OCI-M1 (cell line): ENCODE measurements at regions not wholly inside any gene's neighbourhood (a gene's known extent, or its start where the extent isn't known, plus 50 kb on each side); places are given as distances from the start of the nearest gene placed in this dataset.
A peak's percentile ranks its signal among the peaks of the same experiment; 100 is the strongest.

Experiments used
- DNase-seq: peaks from one replicate; lab custom pipeline; 2025; lab: John Stamatoyannopoulos, UW

- no peak for DNase-seq
Measured at GRCh38 chr5:56346741-56347535, 113.8 kb upstream of the ANKRD55 start.

GRCh38 chr5:56346044-56346710, 113.0 kb upstream of the ANKRD55 start:
- no peak for DNase-seq

DNA sequence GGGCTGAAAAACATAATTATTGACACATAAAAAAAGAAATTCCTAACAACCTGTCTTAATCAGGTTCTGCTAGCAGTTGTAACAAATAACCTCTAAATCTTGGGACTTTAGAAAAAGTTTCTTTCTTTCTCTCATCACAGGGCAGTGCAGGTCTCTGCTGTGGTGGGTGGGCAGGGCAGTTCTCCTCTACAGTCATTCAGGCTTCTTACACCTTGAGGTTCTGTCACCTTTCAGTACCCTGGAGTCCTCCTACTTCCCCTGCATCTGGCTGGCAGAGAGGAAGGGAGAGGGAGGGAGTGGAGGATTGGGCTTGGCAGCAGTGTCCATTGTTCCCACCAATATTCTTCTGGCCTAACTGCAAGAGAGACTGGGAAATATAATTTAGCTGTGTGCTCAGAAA, 112.2 kb upstream of the ANKRD55 start:
- no peak for DNase-seq

DNA sequence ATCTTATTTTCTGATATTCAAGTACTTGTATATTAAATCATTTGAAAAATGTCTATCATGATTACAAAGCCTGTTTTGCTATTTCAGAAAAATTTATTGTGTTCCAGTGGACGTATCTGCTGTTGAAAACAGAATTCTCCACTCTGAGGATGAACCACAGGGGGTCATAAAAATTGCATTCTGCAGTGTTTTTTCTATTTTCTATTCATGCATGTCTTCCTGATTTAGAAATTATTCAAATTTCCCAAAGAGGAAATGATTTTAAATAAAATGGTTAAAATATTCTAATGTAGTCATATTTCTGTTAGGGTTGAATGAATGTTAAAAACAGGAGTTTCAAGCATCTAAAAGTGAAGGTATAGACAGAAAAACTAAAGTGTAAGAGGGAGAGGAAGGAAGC, 111.5 kb upstream of the ANKRD55 start:
- DNase-seq = no peak

DNA sequence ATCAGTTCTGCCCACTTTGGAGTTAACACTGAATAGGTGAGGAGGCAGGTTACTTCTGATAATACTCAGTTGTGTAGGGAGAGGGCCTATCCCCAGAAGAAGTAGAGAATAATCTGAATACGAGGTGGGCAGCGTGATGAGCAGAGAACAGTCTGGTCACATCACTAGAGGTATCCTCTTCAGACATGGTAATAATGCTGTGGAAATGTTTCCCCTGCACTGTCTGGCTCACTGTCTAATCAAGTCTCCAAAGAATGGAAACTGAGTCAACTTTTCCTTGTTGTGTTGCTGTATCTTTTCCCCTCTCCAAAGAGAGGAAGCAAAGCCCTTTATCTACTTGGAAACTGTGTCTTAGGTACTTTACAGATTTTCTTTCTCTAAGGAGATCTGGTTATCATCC, 110.9 kb upstream of the ANKRD55 start:
- DNase-seq = no peak

- no peak for DNase-seq
Measured at GRCh38 chr5:56342616-56343015, 109.5 kb upstream of the ANKRD55 start.

DNA sequence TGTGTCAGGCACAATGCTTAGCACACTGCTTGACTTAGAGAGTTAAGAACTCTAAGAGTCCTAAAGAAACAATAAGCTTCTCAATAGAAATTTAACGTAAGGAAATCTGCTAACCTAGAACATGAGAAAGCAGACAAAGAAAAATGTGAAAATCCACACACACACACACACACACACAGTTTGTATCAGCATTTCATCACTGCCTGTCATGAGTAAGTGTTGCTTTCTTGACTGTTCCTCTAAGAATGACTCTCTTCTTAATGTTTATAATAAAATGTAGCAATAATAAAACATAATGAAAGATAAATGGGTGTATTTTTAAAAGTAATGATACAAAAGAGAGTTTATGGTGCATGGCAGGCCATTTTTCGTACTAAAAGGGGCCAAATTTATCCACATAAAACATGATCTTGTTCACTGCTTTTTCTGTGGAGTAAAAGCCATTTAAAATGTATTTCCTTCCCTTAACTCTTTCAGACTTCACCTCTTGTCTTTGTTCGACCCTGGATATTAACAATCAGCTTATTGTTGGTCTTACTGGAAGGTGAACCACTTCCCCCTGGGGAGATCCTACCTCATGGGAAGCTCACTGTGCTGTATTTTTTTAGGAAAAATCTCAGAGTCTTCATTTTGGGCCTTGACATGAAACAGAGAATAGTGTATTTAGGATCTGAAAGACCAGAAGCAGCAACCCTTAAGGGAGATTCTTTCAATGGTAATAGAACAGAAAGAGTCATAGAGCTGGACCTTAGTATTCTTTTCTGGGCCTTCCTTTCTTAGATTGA, 107.3 kb upstream of the ANKRD55 start:
- DNase-seq = no peak

GRCh38 chr5:56339732-56340131, 106.6 kb upstream of the ANKRD55 start:
- DNase-seq = no peak

GRCh38 chr5:56337715-56338319, 104.7 kb upstream of the ANKRD55 start:
- DNase-seq = no peak

DNA sequence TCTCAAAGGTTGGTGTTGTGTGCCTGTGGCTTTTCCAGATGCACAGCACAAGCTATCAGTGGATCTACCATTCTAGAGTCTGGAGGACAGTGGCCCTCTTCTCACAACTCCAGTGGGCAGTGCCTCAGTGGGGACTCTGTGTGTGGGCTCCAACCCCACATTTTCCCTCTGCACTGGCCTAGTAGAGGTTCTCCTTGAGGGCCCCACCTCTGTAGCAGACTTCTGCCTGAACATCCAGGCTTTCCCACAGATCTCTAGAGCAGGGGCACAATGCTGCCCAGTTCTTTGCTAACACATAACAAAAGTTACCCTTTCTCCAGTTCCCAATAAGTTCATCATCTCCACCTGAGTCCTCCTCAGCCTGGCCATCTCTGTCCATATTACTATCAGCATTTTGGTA, 102.1 kb upstream of the ANKRD55 start:
- DNase-seq = peak; percentile 6

DNA sequence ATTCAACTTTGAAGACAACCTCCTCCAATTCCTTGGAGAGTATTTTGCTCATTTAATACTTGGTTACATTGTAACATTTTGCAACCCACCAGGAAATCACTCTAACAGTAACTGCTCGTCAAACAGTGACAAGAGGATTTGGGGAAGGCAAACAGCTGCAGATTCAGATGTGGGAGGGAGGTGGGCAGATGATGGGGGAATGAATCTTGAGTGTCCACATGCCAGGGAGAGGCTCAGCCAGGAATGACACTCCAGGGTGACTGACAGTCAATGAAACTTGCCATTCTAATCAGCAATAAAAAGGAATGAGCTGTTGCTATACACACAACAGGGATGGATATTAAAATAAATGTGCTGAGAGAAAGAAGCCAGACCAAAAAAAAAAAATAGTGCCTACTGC, 97.7 kb upstream of the ANKRD55 start:
- DNase-seq = no peak

DNA sequence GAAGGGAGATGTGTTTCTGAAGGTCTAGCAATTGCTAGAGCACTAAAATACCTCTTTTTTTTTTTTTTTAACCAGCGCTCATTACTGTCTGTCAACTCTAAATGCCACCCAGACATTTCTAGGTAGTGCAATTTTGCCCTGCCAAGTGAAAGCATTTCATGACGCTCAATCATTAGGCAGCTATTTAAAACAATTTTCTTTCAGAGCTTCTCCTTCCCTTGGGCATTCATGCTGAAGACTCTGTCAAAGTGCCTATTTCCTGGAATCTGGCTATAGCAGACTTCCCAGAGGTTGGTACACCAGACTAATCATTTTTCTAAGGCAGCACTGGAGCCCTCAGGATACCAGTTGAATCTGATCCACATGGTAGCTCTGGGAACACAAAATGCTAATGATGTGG, 97.0 kb upstream of the ANKRD55 start:
- DNase-seq = no peak

GRCh38 chr5:56329652-56330051, 96.5 kb upstream of the ANKRD55 start:
- no peak for DNase-seq

- peak; percentile 37 for DNase-seq
Measured at GRCh38 chr5:56328753-56329560, 95.8 kb upstream of the ANKRD55 start.

DNA sequence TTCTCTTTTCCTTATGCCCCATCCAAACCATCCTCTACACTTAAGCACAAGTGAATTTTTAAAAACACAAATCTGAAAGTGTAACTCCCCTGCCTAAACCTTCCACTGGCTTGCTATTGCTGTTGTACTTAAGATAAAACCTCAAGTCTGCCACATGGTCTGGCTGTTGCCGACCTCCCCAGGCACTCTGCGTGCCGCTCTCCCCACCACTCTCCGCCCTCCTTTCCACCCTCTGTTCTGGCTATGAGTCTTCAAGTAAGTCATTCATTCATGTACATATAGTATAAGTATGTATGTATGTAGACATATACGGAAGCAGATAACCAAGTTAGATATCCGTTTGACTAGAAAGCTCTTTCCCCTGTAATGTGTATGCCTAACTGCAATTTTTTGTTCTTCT, 94.7 kb upstream of the ANKRD55 start:
- DNase-seq = peak; percentile 21

DNA sequence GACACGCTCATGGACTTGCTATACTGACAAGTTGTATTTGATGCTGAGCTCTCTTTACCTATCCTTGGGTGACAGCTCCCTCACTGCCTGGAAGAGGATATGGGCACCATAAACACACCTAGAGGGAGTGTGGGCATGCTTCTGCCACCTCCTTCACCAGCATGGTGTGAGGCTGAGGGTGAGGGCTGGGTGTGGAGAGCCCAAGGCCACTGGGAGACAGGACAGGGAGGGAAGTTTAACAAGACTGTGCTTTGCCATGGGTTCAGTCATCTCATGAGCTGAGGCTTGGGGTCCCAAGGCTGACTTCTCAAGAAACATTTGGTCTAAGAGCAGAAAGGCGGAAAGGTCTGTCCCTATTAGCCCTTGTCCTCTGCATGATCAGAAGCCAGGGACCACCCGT, 93.6 kb upstream of the ANKRD55 start:
- DNase-seq = no peak

- DNase-seq = peak; percentile 37
Measured at GRCh38 chr5:56326116-56326515, 93.0 kb upstream of the ANKRD55 start.

GRCh38 chr5:56325039-56325438, 91.9 kb upstream of the ANKRD55 start:
- no peak for DNase-seq

- DNase-seq = no peak
Measured at GRCh38 chr5:56323505-56323904, 90.4 kb upstream of the ANKRD55 start.

DNA sequence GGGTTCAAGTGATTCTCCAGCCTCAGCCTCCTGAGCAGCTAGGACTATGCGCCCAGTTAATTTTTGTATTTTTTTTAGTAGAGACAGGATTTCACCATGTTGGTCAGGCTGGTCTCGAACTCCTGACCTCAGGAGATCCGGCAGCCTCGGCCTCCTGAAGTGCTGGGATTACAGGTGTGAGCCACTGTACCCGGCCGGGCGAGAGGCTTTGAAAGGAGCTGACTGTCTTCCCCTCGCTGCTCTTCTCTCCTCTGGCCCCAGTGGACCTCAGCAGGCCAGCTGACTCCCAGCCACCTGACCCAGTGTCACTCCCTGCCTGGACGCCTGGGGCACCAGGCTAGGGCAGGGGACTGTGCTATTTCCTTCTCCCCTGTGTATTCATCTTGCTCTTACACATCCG, 89.5 kb upstream of the ANKRD55 start:
- DNase-seq = no peak

- no peak for DNase-seq
Measured at GRCh38 chr5:56321236-56321881, 88.2 kb upstream of the ANKRD55 start.
